ENCODE measurements at regions not wholly inside any gene's neighbourhood (a gene's known extent, or its start where the extent isn't known, plus 50 kb on each side); places are given as distances from the start of the nearest gene placed in this dataset.

GRCh38 chr17:71601894-71602504 is 518.8 kb upstream of the SOX9 start:
- Histone ChIP-seq H3K27ac (ENCODE audit: insufficient read depth, low read length) (no peak overlapping the region), H3K56ac (ENCODE audit: extremely low read depth, insufficient read depth, low read length) (no peak overlapping the region), H3K36me3 (ENCODE audit: control insufficient read depth, insufficient read depth, low read length) (no peaks in the 10 kb centered on the region), H2AFZ (replicated peaks; ENCODE audit: low read length, poor library complexity) (no peak overlapping the region), H3K4me3 (ENCODE audit: insufficient read depth, low read depth, low read length) (no peak overlapping the region), H3K23ac (ENCODE audit: low read depth, low read length) (no peak overlapping the region), H4K5ac (ENCODE audit: low read depth, low read length) (no peak overlapping the region), H2BK5ac (ENCODE audit: low read depth, low read length, poor library complexity, severe bottlenecking) (no peak overlapping the region), H2AK9ac (replicated peaks; ENCODE audit: low read depth, low read length, poor library complexity) (no peak overlapping the region), H3K4ac (ENCODE audit: low read depth, low read length) (no peak overlapping the region), H2BK20ac (ENCODE audit: low read depth, low read length) (no peak overlapping the region), H4K91ac (ENCODE audit: insufficient read depth, low read depth, low read length) (no peak overlapping the region), H3K4me1 (ENCODE audit: control insufficient read depth, insufficient read depth, low read length) (no peaks in the 10 kb centered on the region), H4K20me1 (ENCODE audit: insufficient read depth, low read length) (no peaks in the 10 kb centered on the region), H4K8ac (ENCODE audit: low read depth in 2 of 2, low read length in 2 of 2) (no peak overlapping the region), H3K14ac (replicated peaks; ENCODE audit: low read depth, low read length) (no peak overlapping the region), H3K79me1 (ENCODE audit: low read depth in 1 of 2, low read length in 2 of 2) (no peaks in the 10 kb centered on the region), H2AK5ac (ENCODE audit: low read depth, low read length) (no peak overlapping the region), H3K9me3 (ENCODE audit: control insufficient read depth, insufficient read depth, low read length) (no peaks in the 10 kb centered on the region), H2BK15ac (ENCODE audit: low read depth, low read length) (no peak overlapping the region), H2BK120ac (ENCODE audit: low read depth, low read length) (no peak overlapping the region), H3K4me2 (ENCODE audit: low read depth, low read length) (no peak overlapping the region), H3K27me3 (ENCODE audit: control insufficient read depth, insufficient read depth, low read length) (no peaks in the 10 kb centered on the region), H3K18ac (ENCODE audit: low read depth, low read length) (no peak overlapping the region), H3K9me1 (ENCODE audit: insufficient read depth, low read length) (no peaks in the 10 kb centered on the region), H3K9ac (ENCODE audit: low read depth, low read length) (no peak overlapping the region)
- BruUV-seq (replicated peaks): no TSS peak
- dilution Hi-C loops (cut with HindIII; ENCODE audit: low sequenced_read_pairs, unreplicated experiment): no loop called here
- DNase-seq: no peak
- intact Hi-C loops (cut with micrococcal nuclease): no loop called here
- ATAC-seq (ENCODE audit: low read depth): no peak
- ChIA-PET POLR2A (ENCODE audit: unreplicated experiment) (no interaction called here), CTCF (no interaction called here)
- no CpG with 5 or more reads among the region's 4 CpGs for WGBS, 2 experiments (ENCODE audit: extremely low coverage in 2 of 2, insufficient read length in 1 of 2)
- in situ Hi-C loops (cut with MboI; ENCODE audit: low sequenced_read_pairs): no loop called here
- TF ChIP-seq CEBPB (IDR thresholded peaks at IDR 0.05; ENCODE audit: low read depth, low read length) (no peak), USF2 (IDR thresholded peaks at IDR 0.05; ENCODE audit: low read depth, low read length) (no peak), BHLHE40 (IDR thresholded peaks at IDR 0.05; ENCODE audit: low read depth, low read length) (no peak), POLR2A (IDR thresholded peaks at IDR 0.05; ENCODE audit: low read depth, low read length) (no peak), ELK1 (IDR thresholded peaks at IDR 0.05; ENCODE audit: borderline replicate concordance, low read depth, low read length) (no peak), MXI1 (IDR thresholded peaks at IDR 0.05; ENCODE audit: borderline replicate concordance, low read depth, low read length) (no peak), CTCF (conservative IDR thresholded peaks at IDR 0.05; ENCODE audit: low read depth, low read length) (no peak), SMC3 (IDR thresholded peaks at IDR 0.05; ENCODE audit: low read depth, low read length) (no peak), CHD1 (IDR thresholded peaks at IDR 0.05; ENCODE audit: low read depth, low read length) (no peak), RAD21 (IDR thresholded peaks at IDR 0.05; ENCODE audit: low read length) (no peak), NFE2L2 (IDR thresholded peaks at IDR 0.05; ENCODE audit: low read depth, low read length) (no peak), RFX5 (IDR thresholded peaks at IDR 0.05; ENCODE audit: low read depth, low read length) (no peak), MAFK (IDR thresholded peaks at IDR 0.05; ENCODE audit: low read depth, low read length) (no peak), MAZ (IDR thresholded peaks at IDR 0.05; ENCODE audit: borderline replicate concordance, low read depth, low read length) (no peak), RCOR1 (IDR thresholded peaks at IDR 0.05; ENCODE audit: insufficient replicate concordance, low read length) (no peak)

Data from IMR-90 (cell line).